HL-60 (cell line): ENCODE measurements at regions not wholly inside any gene's neighbourhood (a gene's known extent, or its start where the extent isn't known, plus 50 kb on each side); places are given as distances from the start of the nearest gene placed in this dataset.

ENCODE experiments used
- GABPA ChIP-seq: IDR thresholded peaks from 2 replicates; pipeline ENCODE4 v1.6.1; 2012; ENCODE audit warnings: low read depth
- POLR2AphosphoS5 ChIP-seq: IDR thresholded peaks from 2 replicates; pipeline ENCODE4 v1.6.1; 2012; ENCODE audit warnings: low read depth
- SPI1 ChIP-seq: IDR thresholded peaks from 2 replicates; pipeline ENCODE4 v1.6.1; 2012; ENCODE audit warnings: low read depth, mild to moderate bottlenecking, borderline replicate concordance
- TF ChIP-seq, protein P1 (sequence below): IDR thresholded peaks from one replicate; pipeline ENCODE4 v1.5.1; 2011; ENCODE audit warnings: low read length, control low read depth, inconsistent platforms; ENCODE audit not compliant: insufficient read depth

DNA sequence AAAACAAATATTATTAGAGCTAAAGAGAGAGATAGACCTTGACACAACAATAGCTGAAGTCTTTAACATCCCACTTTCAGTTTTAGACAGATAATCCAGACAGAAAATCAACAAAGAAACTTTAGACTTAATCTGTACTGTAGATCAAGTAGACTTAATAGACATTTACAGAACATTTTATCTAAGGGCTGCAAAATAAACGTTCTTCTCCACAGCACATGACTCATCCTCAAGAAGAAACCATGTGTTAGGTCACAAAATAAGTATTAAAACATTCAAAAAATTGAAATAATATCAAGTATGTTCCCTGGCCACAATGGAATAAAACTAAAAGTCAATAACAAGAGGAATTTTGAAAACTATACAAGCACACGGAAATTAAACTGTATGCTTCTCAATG is 1510.3 kb upstream of the PCDH10 start:
- TF ChIP-seq, protein P1, sequence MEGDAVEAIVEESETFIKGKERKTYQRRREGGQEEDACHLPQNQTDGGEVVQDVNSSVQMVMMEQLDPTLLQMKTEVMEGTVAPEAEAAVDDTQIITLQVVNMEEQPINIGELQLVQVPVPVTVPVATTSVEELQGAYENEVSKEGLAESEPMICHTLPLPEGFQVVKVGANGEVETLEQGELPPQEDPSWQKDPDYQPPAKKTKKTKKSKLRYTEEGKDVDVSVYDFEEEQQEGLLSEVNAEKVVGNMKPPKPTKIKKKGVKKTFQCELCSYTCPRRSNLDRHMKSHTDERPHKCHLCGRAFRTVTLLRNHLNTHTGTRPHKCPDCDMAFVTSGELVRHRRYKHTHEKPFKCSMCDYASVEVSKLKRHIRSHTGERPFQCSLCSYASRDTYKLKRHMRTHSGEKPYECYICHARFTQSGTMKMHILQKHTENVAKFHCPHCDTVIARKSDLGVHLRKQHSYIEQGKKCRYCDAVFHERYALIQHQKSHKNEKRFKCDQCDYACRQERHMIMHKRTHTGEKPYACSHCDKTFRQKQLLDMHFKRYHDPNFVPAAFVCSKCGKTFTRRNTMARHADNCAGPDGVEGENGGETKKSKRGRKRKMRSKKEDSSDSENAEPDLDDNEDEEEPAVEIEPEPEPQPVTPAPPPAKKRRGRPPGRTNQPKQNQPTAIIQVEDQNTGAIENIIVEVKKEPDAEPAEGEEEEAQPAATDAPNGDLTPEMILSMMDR, result no peak
- TF ChIP-seq GABPA (no peak), SPI1 (no peak), POLR2AphosphoS5 (no peak)
